SW 1271 (cell line): ENCODE measurements at regions not wholly inside any gene's neighbourhood (a gene's known extent, or its start where the extent isn't known, plus 50 kb on each side); places are given as distances from the start of the nearest gene placed in this dataset.

Experiments
- DNase-seq, 2 experiments: peaks; one replicate each; lab custom pipeline; 2025; lab: John Stamatoyannopoulos, UW

- DNase-seq: no peak
Observed at GRCh38 chr4:123455360-123455759, 58.8 kb downstream of the SPRY1 start.

- DNase-seq: no peak
Observed at GRCh38 chr4:123462007-123462406, 65.4 kb downstream of the SPRY1 start.

- no peak for DNase-seq
Observed at GRCh38 chr4:123463869-123464268, 67.3 kb downstream of the SPRY1 start.

- no peak for DNase-seq
Observed at GRCh38 chr4:123465416-123465815, 68.8 kb downstream of the SPRY1 start.

DNA sequence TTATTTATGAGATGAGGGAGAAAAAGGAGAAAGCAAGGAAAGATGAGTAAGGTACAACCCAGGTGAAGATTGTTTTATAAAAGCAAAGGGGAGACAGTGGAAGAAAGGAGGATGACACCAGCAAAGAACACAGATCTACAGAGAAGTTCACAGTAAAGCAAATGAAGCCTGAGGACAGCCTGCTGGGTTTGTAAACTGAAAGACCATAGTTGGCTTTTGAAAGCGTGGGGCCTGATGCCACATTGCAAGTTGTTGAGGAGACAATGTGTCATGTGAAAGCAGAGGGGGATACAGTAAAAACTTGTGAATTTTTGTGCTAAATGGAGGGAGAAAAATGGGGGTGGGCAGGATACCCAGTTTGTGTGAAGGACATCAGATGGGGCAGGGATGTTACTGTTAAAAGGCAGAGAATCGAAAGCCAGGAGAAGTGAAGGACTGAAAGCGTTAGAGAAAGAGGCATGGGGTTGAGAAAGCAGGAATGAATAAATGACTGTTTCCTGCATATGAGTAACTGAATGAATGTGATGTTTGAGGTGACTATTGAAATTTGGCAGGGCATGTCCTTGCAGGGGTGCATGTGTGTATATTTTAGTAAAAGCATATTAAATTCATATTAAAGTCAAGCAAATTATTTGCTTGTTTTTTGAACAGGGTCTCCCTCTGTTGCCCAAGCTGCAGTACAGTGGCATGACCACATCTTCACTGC lies 69.6 kb downstream of the SPRY1 start:
- DNase-seq: no peak

DNA sequence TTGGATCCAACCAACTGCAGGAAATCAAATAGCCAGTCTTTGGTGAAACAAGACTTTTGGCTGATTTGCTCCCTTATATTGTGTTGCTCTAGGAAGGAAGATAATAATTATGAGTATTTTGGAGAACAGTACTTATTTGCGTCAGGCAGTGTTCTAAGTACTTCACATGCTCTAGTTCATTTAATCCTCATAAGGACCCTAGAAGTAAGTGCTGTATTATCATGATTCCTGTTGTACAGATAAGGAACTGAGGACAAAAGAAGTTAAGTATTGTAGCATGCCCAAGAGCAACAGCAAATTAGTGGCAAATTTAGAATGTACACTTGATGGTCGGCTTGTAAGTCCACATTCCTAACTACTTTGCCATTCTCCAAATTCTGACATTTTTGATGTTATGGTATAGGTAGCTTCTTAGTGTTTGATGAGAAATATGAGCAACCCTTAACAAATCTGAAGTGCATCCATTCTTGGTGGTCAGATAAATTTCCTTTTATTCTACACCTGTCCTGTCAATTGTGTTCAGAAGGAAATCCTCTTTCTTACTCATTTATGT lies 72.0 kb downstream of the SPRY1 start:
- no peak for DNase-seq

GRCh38 chr4:123469245-123469644 lies 72.7 kb downstream of the SPRY1 start:
- DNase-seq: no peak

DNA sequence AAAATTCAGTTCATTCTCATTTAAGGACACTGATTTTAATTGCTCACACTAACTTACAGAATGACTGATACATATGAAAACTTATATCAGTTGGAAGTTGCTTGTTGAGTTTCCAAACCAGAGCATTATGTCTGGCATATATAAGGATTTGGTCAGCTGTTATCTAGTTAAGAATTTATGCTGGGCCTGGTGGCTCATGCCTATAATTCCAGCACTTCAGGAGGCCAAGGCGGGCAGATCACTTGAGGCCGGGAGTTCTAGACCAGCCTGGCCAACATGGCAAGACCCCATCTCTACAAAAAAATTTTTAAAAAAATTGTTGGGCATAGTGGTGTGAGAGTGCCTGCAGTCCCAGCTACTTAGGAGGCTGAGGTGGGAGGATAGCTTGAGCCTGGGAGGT lies 73.1 kb downstream of the SPRY1 start:
- DNase-seq: no peak

DNA sequence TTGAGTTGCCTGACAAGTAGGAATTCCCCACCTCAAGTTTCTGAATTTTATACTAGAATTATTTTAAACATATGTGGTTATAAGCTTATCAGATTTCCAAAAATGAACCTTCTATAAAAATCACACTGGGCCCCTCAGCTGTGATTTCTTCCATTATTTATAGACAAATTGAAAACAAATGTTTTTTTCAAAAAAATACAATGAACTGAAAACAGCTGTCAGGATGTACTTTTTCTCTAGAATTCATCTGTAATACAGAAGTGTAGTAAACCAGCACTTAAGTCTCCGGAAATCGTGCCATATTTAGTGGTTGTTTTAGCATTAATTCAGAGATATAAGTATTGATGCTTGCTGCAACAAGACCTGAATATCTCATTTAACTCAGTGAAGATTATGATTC lies 74.0 kb downstream of the SPRY1 start:
- DNase-seq: no peak

DNA sequence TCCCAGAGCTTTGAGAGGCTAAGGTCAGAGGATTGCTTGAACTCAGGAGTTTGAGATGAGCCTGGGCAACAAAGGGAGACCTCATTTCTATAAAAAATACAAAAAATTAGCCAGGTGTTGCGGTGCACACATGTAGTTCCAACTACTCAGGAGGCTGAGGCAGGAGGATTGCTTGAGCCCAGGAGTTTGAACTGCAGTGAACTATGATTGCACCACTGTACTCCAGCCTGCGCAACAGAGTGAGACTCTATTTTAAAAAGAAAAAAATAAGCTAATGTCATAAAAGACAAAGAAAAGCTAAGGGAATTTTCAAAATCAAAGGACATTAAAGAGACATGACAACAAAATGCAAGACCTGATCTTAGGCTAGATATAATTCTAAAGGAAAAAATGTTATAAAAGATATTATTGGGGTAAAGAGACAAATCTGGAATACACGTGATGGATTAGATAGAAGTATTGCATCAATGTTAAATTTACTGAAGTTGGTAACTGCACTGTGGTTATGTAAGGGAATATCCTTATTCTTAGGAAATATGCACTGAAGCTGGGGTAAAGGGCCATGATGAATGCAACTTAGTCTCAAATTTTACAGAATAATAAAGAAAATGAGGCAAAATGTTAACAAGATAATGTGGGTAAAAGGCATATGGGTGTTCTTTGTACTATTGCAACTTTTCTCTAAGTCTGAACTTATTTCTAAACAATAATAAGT lies 75.2 kb downstream of the SPRY1 start:
- no peak for DNase-seq

DNA sequence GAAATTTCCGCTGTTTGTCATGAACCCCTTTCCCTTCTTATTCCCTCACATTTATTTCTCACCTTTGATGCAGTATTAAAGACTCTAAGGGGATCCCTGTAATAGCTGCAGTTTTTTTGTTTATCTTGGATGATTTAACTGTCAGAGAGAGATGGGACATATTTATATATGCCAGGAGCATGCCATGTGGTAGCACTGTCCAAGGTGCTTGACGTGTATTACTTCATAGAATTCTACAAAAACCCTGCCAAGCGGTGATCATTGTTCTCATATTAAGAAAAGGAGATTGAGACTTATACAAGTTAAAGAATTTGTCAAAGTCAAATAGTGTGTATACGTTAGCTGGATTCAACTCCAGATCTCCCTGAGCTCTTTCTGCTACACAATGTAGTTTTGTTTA lies 78.2 kb downstream of the SPRY1 start:
- no peak for DNase-seq

GRCh38 chr4:123476089-123476488 lies 79.5 kb downstream of the SPRY1 start:
- no peak for DNase-seq

DNA sequence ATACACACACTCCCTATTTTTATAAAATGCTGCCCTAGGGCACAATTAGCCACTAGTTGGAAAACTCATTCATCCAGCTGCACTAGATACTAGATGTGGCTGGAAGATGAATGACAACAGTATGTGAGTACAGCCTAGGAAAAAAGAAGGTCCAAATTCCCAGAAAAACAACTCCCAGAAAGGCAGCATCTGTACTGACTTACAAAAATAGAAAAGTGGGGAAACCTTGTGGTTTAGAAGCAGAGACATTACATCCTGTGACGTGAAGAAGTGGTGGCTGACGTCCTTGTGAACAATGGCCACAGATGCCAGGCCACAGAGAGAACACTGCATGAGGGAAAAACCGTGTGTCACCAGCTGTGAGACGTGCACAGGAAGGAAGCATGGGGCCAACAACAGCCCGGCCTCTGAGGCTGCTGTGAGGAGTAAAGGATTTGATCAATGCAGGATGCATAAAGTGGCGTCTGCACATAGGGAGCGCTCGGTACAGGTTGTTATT lies 81.2 kb downstream of the SPRY1 start:
- DNase-seq: no peak

- no peak for DNase-seq
Observed at GRCh38 chr4:123478859-123479345, 82.3 kb downstream of the SPRY1 start.

- no peak for DNase-seq
Observed at GRCh38 chr4:123479944-123480343, 83.3 kb downstream of the SPRY1 start.

DNA sequence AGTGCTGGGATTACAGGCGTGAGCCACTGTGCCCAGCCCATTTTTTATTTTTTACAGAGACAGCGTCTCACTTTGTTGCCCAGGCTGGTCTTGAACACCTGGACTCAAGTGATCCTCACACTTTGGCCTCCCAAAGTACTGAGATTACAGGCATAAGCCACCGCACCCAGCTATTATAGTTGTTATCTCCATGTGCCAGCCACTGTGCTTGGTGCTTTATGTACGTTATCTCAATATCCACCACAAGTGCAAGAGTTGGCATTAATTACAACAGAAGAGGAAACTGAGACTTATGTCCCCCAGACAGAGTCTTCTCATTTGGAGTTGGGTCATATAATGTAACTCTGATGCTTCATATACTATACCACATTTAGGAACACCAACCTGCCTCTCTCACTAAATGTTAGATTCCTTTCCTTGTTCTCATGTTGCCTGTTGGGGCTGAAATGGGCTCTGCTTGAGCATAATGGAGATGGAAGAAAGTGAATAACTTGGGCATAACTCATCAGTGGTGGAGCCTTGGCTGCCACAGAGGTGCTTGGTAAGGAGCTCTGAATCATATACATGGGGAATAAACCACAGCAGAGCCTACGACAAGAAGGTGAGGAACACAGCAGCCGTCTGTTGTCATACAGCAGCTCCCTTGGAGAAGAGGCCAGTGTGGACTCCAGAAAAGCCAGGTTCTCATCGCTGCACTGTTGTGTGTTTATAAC lies 84.3 kb downstream of the SPRY1 start:
- no peak for DNase-seq

GRCh38 chr4:123481717-123482116 lies 85.1 kb downstream of the SPRY1 start:
- DNase-seq: no peak

DNA sequence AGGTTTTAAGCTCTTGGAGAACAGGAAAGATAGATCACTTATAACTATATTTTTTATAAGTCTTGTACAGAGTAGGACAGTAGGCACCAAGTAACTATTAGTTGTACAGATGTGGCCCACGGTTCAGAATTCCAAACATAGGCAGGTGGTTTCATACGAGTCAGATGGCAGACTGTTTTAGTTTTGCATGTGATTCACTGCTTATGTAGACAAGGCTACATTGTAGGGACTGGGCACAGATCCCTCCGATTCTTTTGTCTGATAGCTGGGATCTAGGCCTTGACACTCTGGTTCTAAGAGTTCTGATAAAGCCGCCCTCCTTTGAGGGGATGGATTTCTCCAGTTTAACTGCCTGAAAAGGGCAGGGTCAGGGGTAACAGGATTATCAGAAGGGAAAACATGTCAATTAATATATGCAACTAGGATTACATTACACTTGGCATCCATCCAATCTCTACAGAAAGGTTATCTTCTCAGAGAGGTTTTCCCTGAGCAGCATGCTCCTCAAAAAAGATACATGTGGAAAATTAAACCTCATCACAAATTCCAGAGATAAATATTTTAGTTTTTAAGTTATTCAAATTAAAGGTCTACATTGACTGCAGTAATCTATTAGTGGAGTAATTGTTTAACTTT lies 87.8 kb downstream of the SPRY1 start:
- DNase-seq: no peak

DNA sequence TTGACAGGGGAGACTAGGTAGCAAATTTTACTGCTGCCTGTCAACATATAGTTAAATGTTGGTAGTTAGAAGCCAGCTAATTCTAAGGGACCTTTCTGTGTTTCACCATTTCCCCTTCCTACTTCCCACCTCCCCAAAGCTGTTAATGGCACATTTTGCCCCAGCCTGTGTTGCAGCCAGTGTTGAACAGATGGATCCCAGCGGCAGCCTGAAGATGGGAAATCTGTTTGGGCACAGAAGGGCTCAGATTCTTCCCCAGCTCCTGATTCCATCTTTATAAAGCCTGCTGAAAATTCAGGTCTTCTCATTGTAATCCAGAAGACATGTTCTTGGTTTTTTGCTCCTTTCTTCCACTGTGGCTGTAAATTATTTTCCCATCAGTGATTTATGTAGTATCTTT lies 89.0 kb downstream of the SPRY1 start:
- DNase-seq: no peak

GRCh38 chr4:123488916-123489315 lies 92.3 kb downstream of the SPRY1 start:
- peak in 1 of 2 experiments; percentile 38 for DNase-seq

DNA sequence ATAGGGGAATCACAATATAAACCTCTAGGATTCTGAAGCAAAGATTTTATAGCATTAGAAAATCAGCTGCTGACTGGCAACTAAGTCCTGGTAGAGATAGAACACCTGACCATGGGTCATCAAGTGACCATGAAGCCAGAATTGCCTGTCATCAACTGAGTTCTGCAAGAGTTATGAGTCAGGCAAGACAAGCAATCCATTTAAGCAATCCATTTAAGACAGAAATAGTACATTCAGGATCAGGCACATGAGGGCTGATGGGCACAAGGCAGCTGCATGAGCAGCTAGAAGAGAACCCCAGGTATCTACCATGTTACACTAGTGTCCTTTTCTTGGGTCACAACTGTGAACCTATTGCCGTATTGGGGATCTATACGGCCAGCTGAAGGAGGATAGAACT lies 98.9 kb downstream of the SPRY1 start:
- no peak for DNase-seq

DNA sequence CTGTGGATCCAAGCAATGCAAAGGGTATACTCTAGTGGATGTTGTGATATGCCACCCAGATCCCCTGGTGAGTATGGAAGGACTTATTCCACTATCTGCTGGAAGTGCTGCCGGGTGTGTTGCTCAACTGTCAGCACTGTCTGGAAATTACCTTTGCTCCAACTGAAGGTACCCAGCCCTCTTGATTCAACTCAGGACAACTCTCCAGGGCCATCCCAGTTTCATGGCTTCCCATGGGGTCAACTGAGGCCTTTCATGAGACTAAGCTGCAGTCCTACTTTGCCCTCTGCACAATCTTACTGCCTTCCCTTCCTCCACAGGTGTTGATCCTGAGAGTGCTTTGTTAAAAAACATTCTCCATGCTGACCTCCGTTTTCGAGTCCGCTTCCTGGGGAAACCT lies 99.8 kb downstream of the SPRY1 start:
- no peak for DNase-seq
